ENCODE measurements at regions not wholly inside any gene's neighbourhood (a gene's known extent, or its start where the extent isn't known, plus 50 kb on each side); places are given as distances from the start of the nearest gene placed in this dataset.

DNA sequence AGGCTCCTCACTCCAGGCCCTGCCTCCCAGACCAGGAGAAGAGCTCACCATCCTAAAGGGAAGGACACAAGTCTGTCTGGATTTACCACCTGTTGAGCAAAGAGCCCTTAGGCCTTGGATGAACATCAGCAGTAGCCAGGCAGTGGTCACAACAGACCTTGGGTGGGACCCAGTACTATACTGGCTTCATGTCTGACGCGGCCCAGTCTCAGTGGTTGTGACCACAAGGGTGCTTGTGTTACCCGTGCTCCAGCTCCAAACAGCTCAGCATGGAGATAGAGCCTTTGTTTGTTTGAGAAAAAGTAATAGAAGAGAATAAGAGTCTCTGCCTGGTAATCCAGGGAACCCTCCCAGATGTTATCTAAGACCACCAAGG, 617.4 kb downstream of the BRINP1 start:
- TF ChIP-seq EZH2 (IDR thresholded peaks at IDR 0.05; ENCODE audit: low read length), result no peak
- H2AFZ ChIP-seq (ENCODE audit: control insufficient read depth, low read length), result no peak overlapping the region
- no peaks in the 10 kb centered on the region for H3K79me2 ChIP-seq (ENCODE audit: control insufficient read depth, insufficient read depth, low read length)
- H3K27ac ChIP-seq (ENCODE audit: control insufficient read depth, insufficient read depth, low read length), result no peak overlapping the region
- H3K9ac ChIP-seq (ENCODE audit: control insufficient read depth, extremely low read depth, insufficient read depth, low read length), result no peak overlapping the region
- no peak overlapping the region for H3K4me3 ChIP-seq (ENCODE audit: control insufficient read depth in 2 of 3, extremely low read depth in 1 of 3, insufficient read depth in 2 of 3, low read depth in 1 of 3, low read length in 3 of 3)
- no peaks in the 10 kb centered on the region for H3K9me3 ChIP-seq (ENCODE audit: control insufficient read depth, low read depth, low read length)
- FAIRE-seq (no peak), DNase-seq (ENCODE audit: low read depth, low spot score) (no peak)
- dilution Hi-C loops (cut with MboI; ENCODE audit: extremely low pct_ligation_motif_present, low sequenced_read_pairs), result no loop called here
- no peaks in the 10 kb centered on the region for H4K20me1 ChIP-seq (ENCODE audit: control insufficient read depth, extremely low read depth, insufficient read depth, low read length)
- no peaks in the 10 kb centered on the region for H3K9me1 ChIP-seq (ENCODE audit: control insufficient read depth, extremely low read depth, insufficient read depth, low read length)
- H3K4me1 ChIP-seq (ENCODE audit: control insufficient read depth, extremely low read depth, insufficient read depth, low read length), result no peaks in the 10 kb centered on the region
- no peak overlapping the region for H3K4me2 ChIP-seq (ENCODE audit: control insufficient read depth, extremely low read depth, insufficient read depth, low read depth, low read length)
- H3K36me3 ChIP-seq (ENCODE audit: control insufficient read depth in 2 of 2, extremely low read depth in 1 of 2, insufficient read depth in 2 of 2, low read length in 2 of 2), result no peaks in the 10 kb centered on the region
- no peaks in the 10 kb centered on the region for H3K27me3 ChIP-seq (ENCODE audit: control insufficient read depth, extremely low read depth, insufficient read depth, low read length)

DNA sequence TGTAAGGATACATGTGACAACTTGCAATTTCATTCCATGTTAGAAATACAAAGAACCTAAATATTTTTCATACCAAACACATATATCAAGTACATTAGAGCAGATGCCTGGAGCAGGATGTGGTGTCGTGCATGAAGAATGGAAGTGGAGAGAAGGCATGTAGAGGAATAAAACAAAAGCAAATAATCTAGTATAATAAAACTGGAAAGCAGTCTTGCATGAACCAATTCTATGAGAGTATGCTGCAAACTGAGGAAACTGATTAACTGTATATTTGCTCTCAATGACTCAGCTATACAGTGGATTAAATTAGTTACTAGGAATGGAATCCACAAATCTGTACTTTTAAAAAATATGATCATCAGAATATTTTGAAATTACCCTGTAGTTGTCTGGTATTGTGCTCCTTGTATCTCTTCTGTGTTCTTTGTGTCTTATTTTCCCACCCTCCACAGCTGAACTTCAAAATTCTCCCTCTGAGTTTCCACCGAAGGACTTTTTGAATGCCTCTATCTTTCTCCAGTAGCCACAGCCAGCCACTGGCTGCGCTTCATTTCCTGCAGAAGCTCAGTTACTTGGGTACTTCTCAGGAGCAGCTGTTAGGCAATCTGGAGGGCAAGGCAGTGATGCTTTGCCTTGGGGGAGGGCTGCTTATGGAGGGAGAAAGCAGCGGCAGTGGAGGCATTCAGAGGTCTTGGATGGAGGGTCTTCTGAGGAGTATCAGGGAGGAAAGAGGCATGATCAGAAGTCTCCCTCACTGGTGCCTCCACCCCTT, 608.0 kb downstream of the BRINP1 start:
- no peak overlapping the region for H2AFZ ChIP-seq (ENCODE audit: control insufficient read depth, low read length)
- H4K20me1 ChIP-seq (ENCODE audit: control insufficient read depth, extremely low read depth, insufficient read depth, low read length), result no peaks in the 10 kb centered on the region
- no peaks in the 10 kb centered on the region for H3K79me2 ChIP-seq (ENCODE audit: control insufficient read depth, insufficient read depth, low read length)
- H3K4me2 ChIP-seq (ENCODE audit: control insufficient read depth, extremely low read depth, insufficient read depth, low read depth, low read length), result no peak overlapping the region
- no peaks in the 10 kb centered on the region for H3K9me3 ChIP-seq (ENCODE audit: control insufficient read depth, low read depth, low read length)
- DNase-seq (ENCODE audit: low read depth, low spot score) (no peak), FAIRE-seq (no peak)
- no peaks in the 10 kb centered on the region for H3K4me1 ChIP-seq (ENCODE audit: control insufficient read depth, extremely low read depth, insufficient read depth, low read length)
- H3K9ac ChIP-seq (ENCODE audit: control insufficient read depth, extremely low read depth, insufficient read depth, low read length), result no peak overlapping the region
- no peaks in the 10 kb centered on the region for H3K9me1 ChIP-seq (ENCODE audit: control insufficient read depth, extremely low read depth, insufficient read depth, low read length)
- TF ChIP-seq EZH2 (IDR thresholded peaks at IDR 0.05; ENCODE audit: low read length), result no peak
- TF ChIP-seq, protein P1, sequence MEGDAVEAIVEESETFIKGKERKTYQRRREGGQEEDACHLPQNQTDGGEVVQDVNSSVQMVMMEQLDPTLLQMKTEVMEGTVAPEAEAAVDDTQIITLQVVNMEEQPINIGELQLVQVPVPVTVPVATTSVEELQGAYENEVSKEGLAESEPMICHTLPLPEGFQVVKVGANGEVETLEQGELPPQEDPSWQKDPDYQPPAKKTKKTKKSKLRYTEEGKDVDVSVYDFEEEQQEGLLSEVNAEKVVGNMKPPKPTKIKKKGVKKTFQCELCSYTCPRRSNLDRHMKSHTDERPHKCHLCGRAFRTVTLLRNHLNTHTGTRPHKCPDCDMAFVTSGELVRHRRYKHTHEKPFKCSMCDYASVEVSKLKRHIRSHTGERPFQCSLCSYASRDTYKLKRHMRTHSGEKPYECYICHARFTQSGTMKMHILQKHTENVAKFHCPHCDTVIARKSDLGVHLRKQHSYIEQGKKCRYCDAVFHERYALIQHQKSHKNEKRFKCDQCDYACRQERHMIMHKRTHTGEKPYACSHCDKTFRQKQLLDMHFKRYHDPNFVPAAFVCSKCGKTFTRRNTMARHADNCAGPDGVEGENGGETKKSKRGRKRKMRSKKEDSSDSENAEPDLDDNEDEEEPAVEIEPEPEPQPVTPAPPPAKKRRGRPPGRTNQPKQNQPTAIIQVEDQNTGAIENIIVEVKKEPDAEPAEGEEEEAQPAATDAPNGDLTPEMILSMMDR (optimal IDR thresholded peaks at IDR 0.05 in 1 of 3, IDR thresholded peaks at IDR 0.05 in 1 of 3, conservative IDR thresholded peaks at IDR 0.05 in 1 of 3; ENCODE audit: extremely low read depth in 1 of 3, insufficient read depth in 2 of 3, low read length in 3 of 3), result no peak
- H3K4me3 ChIP-seq (ENCODE audit: control insufficient read depth in 2 of 3, extremely low read depth in 1 of 3, insufficient read depth in 2 of 3, low read depth in 1 of 3, low read length in 3 of 3), result no peak overlapping the region
- no peaks in the 10 kb centered on the region for H3K27me3 ChIP-seq (ENCODE audit: control insufficient read depth, extremely low read depth, insufficient read depth, low read length)
- no peak overlapping the region for H3K27ac ChIP-seq (ENCODE audit: control insufficient read depth, insufficient read depth, low read length)
- dilution Hi-C loops (cut with MboI; ENCODE audit: extremely low pct_ligation_motif_present, low sequenced_read_pairs), result no loop called here
- H3K36me3 ChIP-seq (ENCODE audit: control insufficient read depth in 2 of 2, extremely low read depth in 1 of 2, insufficient read depth in 2 of 2, low read length in 2 of 2), result no peaks in the 10 kb centered on the region

DNA sequence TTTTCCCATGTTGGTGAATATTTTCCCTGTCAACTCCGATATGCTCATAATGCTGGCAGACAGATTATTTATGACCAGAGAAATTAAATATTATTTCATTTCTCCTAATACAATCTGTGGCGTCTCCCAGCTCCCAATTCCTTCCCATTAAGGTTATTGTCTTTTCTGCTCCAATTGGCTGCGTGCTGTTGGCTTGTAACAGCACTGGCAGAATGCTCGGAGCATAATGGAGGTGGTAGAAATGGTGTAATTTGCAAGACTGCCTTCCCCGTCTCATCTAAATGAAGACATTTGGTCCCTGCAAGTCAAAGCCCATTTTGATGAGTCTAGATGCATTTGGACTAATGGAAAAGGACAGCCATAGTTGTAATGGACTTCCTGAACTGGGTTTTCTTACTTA, 601.7 kb downstream of the BRINP1 start:
- Histone ChIP-seq H3K9me1 (ENCODE audit: control insufficient read depth, extremely low read depth, insufficient read depth, low read length) (no peaks in the 10 kb centered on the region), H3K4me1 (ENCODE audit: control insufficient read depth, extremely low read depth, insufficient read depth, low read length) (no peaks in the 10 kb centered on the region), H3K9ac (ENCODE audit: control insufficient read depth, extremely low read depth, insufficient read depth, low read length) (no peak overlapping the region), H2AFZ (ENCODE audit: control insufficient read depth, low read length) (no peak overlapping the region), H3K79me2 (ENCODE audit: control insufficient read depth, insufficient read depth, low read length) (no peaks in the 10 kb centered on the region), H3K36me3 (ENCODE audit: control insufficient read depth in 2 of 2, extremely low read depth in 1 of 2, insufficient read depth in 2 of 2, low read length in 2 of 2) (no peaks in the 10 kb centered on the region), H3K27me3 (ENCODE audit: control insufficient read depth, extremely low read depth, insufficient read depth, low read length) (no peaks in the 10 kb centered on the region), H3K4me3 (ENCODE audit: control insufficient read depth in 2 of 3, extremely low read depth in 1 of 3, insufficient read depth in 2 of 3, low read depth in 1 of 3, low read length in 3 of 3) (no peak overlapping the region), H3K27ac (ENCODE audit: control insufficient read depth, insufficient read depth, low read length) (no peak overlapping the region), H3K9me3 (ENCODE audit: control insufficient read depth, low read depth, low read length) (no peaks in the 10 kb centered on the region), H3K4me2 (ENCODE audit: control insufficient read depth, extremely low read depth, insufficient read depth, low read depth, low read length) (no peak overlapping the region), H4K20me1 (ENCODE audit: control insufficient read depth, extremely low read depth, insufficient read depth, low read length) (no peaks in the 10 kb centered on the region)
- FAIRE-seq (no peak), DNase-seq (ENCODE audit: low read depth, low spot score) (no peak)
- no peak for TF ChIP-seq EZH2 (IDR thresholded peaks at IDR 0.05; ENCODE audit: low read length)
- TF ChIP-seq, protein P1 (optimal IDR thresholded peaks at IDR 0.05 in 1 of 3, IDR thresholded peaks at IDR 0.05 in 1 of 3, conservative IDR thresholded peaks at IDR 0.05 in 1 of 3; ENCODE audit: extremely low read depth in 1 of 3, insufficient read depth in 2 of 3, low read length in 3 of 3), result no peak
- dilution Hi-C loops (cut with MboI; ENCODE audit: extremely low pct_ligation_motif_present, low sequenced_read_pairs), result no loop called here
